BLaER1 (cell line): ENCODE measurements at regions not wholly inside any gene's neighbourhood (a gene's known extent, or its start where the extent isn't known, plus 50 kb on each side); places are given as distances from the start of the nearest gene placed in this dataset.
"Not testable (repeated sequence)": the region's sequence is repeated elsewhere in the genome, so short reads cannot be mapped to it uniquely, and the experiment has no call there.

Experiments used
- H3K27ac ChIP-seq: shearing (Covaris generic); formaldehyde crosslinking; 2 replicates; pipeline ENCODE4 v1.8.1; 2022
- H3K27me3 ChIP-seq: shearing (Covaris generic); formaldehyde crosslinking; 2 replicates; pipeline ENCODE4 v1.8.1; 2022
- H3K36me3 ChIP-seq: shearing (Covaris generic); formaldehyde crosslinking; 2 replicates; pipeline ENCODE4 v1.8.1; 2022
- H3K4me1 ChIP-seq: shearing (Covaris generic); formaldehyde crosslinking; 2 replicates; pipeline ENCODE4 v1.8.1; 2022
- H3K4me2 ChIP-seq: shearing (Covaris generic); formaldehyde crosslinking; 2 replicates; pipeline ENCODE4 v1.8.1; 2022
- H3K4me3 ChIP-seq: shearing (Covaris generic); formaldehyde crosslinking; 2 replicates; pipeline ENCODE4 v1.8.1; 2022
- H3K9ac ChIP-seq: shearing (Covaris generic); formaldehyde crosslinking; 2 replicates; pipeline ENCODE4 v1.8.1; 2022
- H3K9me3 ChIP-seq: shearing (Covaris generic); formaldehyde crosslinking; 2 replicates; pipeline ENCODE4 v1.8.1; 2022
- H4K20me1 ChIP-seq: shearing (Covaris generic); formaldehyde crosslinking; 2 replicates; pipeline ENCODE4 v1.8.1; 2022
- Cebpa-rat ChIP-seq: shearing (Covaris generic); IDR thresholded peaks from 2 replicates; pipeline ENCODE4 v1.8.1; 2022

- Histone ChIP-seq H3K4me1 (no peaks in the 10 kb centered on the region), H3K4me2 (no peak overlapping the region), H3K27ac (no peak overlapping the region), H4K20me1 (no peaks in the 10 kb centered on the region), H3K27me3 (no peaks in the 10 kb centered on the region), H3K4me3 (no peak overlapping the region), H3K9ac (no peak overlapping the region), H3K36me3 (no peaks in the 10 kb centered on the region), H3K9me3 (no peaks in the 10 kb centered on the region)
- TF ChIP-seq Cebpa-rat = no peak
Measured at GRCh38 chr6:88402909-88403308, 236.8 kb upstream of the CNR1 start.

- not testable (repeated sequence) for H3K9me3 ChIP-seq, H3K4me1 ChIP-seq, H3K27me3 ChIP-seq, H3K4me2 ChIP-seq, H3K36me3 ChIP-seq, H3K9ac ChIP-seq, H3K4me3 ChIP-seq, H4K20me1 ChIP-seq, H3K27ac ChIP-seq
Measured at GRCh38 chr6:88390998-88391397, 224.9 kb upstream of the CNR1 start.

DNA sequence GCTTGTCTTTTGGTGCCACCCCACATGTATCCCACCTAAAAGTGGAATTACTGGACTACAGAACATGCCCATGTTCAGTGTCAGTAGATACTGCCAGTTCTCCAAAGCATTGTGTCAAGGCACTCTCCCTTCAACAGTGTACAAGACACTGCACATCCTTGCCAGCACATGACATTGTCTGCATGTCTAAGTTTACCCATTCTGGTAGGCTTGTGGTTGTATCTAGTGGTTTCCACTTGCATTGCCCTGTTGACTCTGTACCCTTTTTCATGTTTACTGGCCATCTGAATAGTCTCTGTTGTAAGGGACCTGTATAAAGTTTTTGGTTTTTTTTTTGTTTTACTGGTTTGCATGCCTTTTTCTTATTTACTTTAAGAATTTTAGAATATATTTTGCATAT lies 222.4 kb upstream of the CNR1 start:
- H3K27ac ChIP-seq = no peak overlapping the region
- no peaks in the 10 kb centered on the region for H3K27me3 ChIP-seq
- no peaks in the 10 kb centered on the region for H3K4me1 ChIP-seq
- TF ChIP-seq Cebpa-rat = no peak
- H3K4me3 ChIP-seq = no peak overlapping the region
- no peaks in the 10 kb centered on the region for H4K20me1 ChIP-seq
- no peaks in the 10 kb centered on the region for H3K9me3 ChIP-seq
- no peak overlapping the region for H3K9ac ChIP-seq
- no peaks in the 10 kb centered on the region for H3K36me3 ChIP-seq
- no peak overlapping the region for H3K4me2 ChIP-seq

- Histone ChIP-seq H3K27ac (no peak overlapping the region), H3K36me3 (no peaks in the 10 kb centered on the region), H3K27me3 (no peaks in the 10 kb centered on the region), H4K20me1 (no peaks in the 10 kb centered on the region), H3K9ac (no peak overlapping the region), H3K4me2 (no peak overlapping the region), H3K4me3 (no peak overlapping the region), H3K9me3 (no peaks in the 10 kb centered on the region), H3K4me1 (no peaks in the 10 kb centered on the region)
- TF ChIP-seq Cebpa-rat = no peak
Measured at GRCh38 chr6:88386167-88386566, 220.0 kb upstream of the CNR1 start.

DNA sequence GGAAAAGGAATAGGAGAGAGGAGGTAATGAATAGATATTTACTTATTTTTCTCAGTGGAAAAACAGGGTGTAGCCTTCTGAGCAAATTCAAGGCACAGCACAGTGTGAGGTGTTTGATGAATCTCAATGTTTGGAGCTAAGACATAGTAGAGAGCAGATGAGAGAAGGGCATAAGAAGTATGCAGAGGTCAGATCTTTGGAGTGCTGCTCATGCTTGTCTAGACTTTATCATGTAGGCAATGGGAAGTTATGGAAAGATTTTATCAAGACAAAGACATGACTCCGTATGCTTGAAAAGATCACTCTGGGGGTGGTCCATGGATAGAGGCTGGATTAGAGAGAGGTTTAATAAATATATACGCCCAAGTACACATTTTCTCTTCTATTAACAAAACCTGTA lies 217.0 kb upstream of the CNR1 start:
- Histone ChIP-seq H3K4me1 (no peaks in the 10 kb centered on the region), H4K20me1 (no peaks in the 10 kb centered on the region), H3K27ac (no peak overlapping the region), H3K4me3 (no peak overlapping the region), H3K36me3 (no peaks in the 10 kb centered on the region), H3K9ac (no peak overlapping the region), H3K27me3 (no peaks in the 10 kb centered on the region), H3K9me3 (no peaks in the 10 kb centered on the region), H3K4me2 (no peak overlapping the region)
- TF ChIP-seq Cebpa-rat = no peak

GRCh38 chr6:88381289-88381642 lies 215.1 kb upstream of the CNR1 start:
- H3K27me3 ChIP-seq = no peaks in the 10 kb centered on the region
- H3K9ac ChIP-seq = no peak overlapping the region
- no peak overlapping the region for H3K4me2 ChIP-seq
- TF ChIP-seq Cebpa-rat = no peak
- no peaks in the 10 kb centered on the region for H3K9me3 ChIP-seq
- H4K20me1 ChIP-seq = no peaks in the 10 kb centered on the region
- H3K4me3 ChIP-seq = no peak overlapping the region
- H3K36me3 ChIP-seq = no peaks in the 10 kb centered on the region
- no peaks in the 10 kb centered on the region for H3K4me1 ChIP-seq
- no peak overlapping the region for H3K27ac ChIP-seq

DNA sequence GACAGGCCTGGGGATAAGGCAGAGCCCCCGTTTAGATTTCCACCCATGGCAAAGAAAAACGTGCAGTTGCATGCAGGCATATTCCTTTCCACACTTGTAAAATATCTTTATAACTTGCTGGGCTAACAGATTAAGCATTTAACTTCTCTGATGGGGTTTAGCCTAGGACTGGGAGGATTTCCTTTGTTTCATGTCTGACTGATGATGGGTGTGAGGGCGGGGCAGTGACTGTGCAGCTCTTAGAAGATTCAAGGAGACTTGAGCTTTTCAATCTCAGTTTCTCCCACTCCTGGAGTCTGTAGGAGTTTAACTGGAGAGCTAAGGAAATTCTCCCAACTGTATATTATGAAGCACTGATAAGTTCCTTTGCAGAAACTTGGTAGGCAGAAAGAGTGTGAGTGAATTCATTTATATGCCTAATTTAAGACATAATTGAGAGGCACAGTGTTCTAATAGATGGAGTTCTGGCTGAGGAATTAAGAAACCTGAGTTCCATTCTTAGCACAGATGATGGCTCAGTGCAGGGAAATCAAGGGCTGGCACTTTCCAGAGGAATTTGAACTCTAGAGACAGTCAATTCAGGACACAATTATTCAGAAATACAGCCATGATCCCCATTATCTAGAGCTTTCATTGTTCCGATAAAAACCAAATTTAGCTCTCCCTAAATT lies 214.6 kb upstream of the CNR1 start:
- Histone ChIP-seq H4K20me1 (no peaks in the 10 kb centered on the region), H3K4me3 (no peak overlapping the region), H3K27ac (no peak overlapping the region), H3K36me3 (no peaks in the 10 kb centered on the region), H3K4me1 (no peaks in the 10 kb centered on the region), H3K4me2 (no peak overlapping the region), H3K27me3 (no peaks in the 10 kb centered on the region), H3K9me3 (no peaks in the 10 kb centered on the region), H3K9ac (no peak overlapping the region)
- no peak for TF ChIP-seq Cebpa-rat

- no peaks in the 10 kb centered on the region for H3K4me1 ChIP-seq
- H4K20me1 ChIP-seq = no peaks in the 10 kb centered on the region
- no peak overlapping the region for H3K4me2 ChIP-seq
- H3K4me3 ChIP-seq = no peak overlapping the region
- H3K9ac ChIP-seq = no peak overlapping the region
- no peaks in the 10 kb centered on the region for H3K9me3 ChIP-seq
- H3K27me3 ChIP-seq = no peaks in the 10 kb centered on the region
- no peak for TF ChIP-seq Cebpa-rat
- no peak overlapping the region for H3K27ac ChIP-seq
- H3K36me3 ChIP-seq = no peaks in the 10 kb centered on the region
Measured at GRCh38 chr6:88380083-88380482, 213.9 kb upstream of the CNR1 start.

- no peak overlapping the region for H3K9ac ChIP-seq
- H3K4me3 ChIP-seq = no peak overlapping the region
- no peaks in the 10 kb centered on the region for H3K9me3 ChIP-seq
- H3K4me2 ChIP-seq = no peak overlapping the region
- H3K36me3 ChIP-seq = no peaks in the 10 kb centered on the region
- H3K4me1 ChIP-seq = no peaks in the 10 kb centered on the region
- no peak overlapping the region for H3K27ac ChIP-seq
- no peaks in the 10 kb centered on the region for H3K27me3 ChIP-seq
- no peak for TF ChIP-seq Cebpa-rat
- H4K20me1 ChIP-seq = no peaks in the 10 kb centered on the region
Measured at GRCh38 chr6:88378639-88379038, 212.5 kb upstream of the CNR1 start.

DNA sequence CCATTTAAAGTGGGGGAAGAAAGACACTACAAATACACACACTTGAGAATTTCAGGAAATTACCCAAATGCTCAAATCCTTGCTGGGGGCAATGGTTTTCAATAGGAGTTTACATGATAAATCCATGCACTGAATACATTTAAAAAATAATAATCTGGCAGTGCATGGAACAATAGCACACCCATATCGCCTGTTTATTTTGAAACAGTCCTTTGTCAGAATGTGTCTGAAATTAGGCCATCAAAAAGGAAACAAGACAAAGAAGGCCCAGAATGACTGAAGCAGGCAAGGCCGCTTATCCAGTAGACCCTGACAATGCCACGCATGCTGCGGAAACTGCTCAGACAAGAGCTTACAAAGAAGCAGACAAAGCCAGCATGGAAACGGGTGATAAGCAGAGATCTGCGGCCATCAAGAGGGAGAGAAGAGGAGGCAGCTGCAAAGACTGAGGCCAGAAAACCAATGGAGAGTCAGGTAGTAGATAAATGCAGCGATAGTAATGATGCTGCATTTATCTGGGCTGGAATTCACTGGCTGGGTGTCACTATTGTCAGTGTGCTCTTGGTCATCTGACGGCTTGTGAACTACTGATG lies 211.9 kb upstream of the CNR1 start:
- Histone ChIP-seq H3K9me3 (no peaks in the 10 kb centered on the region), H4K20me1 (no peaks in the 10 kb centered on the region), H3K4me1 (no peaks in the 10 kb centered on the region), H3K9ac (no peak overlapping the region), H3K27ac (no peak overlapping the region), H3K4me2 (no peak overlapping the region), H3K4me3 (no peak overlapping the region), H3K36me3 (no peaks in the 10 kb centered on the region), H3K27me3 (no peaks in the 10 kb centered on the region)
- no peak for TF ChIP-seq Cebpa-rat
